ENCODE measurements at regions not wholly inside any gene's neighbourhood (a gene's known extent, or its start where the extent isn't known, plus 50 kb on each side); places are given as distances from the start of the nearest gene placed in this dataset.

- TF ChIP-seq, protein P1, sequence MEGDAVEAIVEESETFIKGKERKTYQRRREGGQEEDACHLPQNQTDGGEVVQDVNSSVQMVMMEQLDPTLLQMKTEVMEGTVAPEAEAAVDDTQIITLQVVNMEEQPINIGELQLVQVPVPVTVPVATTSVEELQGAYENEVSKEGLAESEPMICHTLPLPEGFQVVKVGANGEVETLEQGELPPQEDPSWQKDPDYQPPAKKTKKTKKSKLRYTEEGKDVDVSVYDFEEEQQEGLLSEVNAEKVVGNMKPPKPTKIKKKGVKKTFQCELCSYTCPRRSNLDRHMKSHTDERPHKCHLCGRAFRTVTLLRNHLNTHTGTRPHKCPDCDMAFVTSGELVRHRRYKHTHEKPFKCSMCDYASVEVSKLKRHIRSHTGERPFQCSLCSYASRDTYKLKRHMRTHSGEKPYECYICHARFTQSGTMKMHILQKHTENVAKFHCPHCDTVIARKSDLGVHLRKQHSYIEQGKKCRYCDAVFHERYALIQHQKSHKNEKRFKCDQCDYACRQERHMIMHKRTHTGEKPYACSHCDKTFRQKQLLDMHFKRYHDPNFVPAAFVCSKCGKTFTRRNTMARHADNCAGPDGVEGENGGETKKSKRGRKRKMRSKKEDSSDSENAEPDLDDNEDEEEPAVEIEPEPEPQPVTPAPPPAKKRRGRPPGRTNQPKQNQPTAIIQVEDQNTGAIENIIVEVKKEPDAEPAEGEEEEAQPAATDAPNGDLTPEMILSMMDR (IDR thresholded peaks at IDR 0.05): no peak
- TF ChIP-seq POLR2A (IDR thresholded peaks at IDR 0.05; ENCODE audit: low read depth) (no peak), POLR2AphosphoS5 (IDR thresholded peaks at IDR 0.05) (no peak), EP300 (IDR thresholded peaks at IDR 0.05) (no peak)
These were observed 161.6 kb upstream of the SYN3 start for GRCh38 chr22:33219648-33220384.
